COR-L47 (cell line): ENCODE measurements at regions not wholly inside any gene's neighbourhood (a gene's known extent, or its start where the extent isn't known, plus 50 kb on each side); places are given as distances from the start of the nearest gene placed in this dataset.
A peak's percentile ranks its signal among the peaks of the same experiment; 100 is the strongest.

Experiments used
- DNase-seq: peaks from one replicate; lab custom pipeline; 2025; lab: John Stamatoyannopoulos, UW

DNA sequence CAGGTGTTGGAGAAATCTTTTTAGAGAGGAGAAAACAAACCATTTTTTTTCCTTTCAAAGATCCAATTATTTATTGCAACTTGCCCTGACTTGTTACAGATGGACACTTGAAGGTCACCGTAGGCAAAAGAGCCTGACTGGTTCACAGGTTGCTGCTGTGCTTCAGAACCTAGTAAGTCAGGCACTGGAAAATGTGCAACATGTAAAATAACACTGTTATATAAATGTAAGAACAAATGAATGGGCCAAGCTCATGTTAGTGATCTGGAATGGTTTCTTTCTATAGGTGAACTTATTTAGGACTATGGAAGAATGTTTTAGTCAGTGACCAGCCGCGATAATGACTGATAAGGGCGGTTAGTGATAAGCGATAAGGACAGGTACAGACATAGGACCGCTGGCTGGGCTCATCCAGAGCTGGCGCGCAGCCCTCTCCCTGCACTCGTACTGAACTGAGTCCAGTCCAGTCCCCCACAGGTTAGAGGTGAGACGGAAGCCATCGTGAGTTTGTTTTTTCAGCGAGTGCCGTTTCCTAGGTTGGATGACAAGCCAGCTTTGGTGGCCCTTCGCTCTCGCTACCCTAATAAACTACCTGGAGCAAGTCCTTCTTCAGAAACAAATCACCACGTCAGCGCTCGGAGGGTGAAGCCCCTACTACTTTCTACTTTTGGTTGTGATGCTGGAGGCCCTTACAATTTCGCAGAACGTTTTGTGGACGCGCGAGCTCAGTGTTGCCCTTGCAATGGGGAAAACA lies 94.4 kb upstream of the PRDM1 start:
- peak; percentile 51 for DNase-seq

DNA sequence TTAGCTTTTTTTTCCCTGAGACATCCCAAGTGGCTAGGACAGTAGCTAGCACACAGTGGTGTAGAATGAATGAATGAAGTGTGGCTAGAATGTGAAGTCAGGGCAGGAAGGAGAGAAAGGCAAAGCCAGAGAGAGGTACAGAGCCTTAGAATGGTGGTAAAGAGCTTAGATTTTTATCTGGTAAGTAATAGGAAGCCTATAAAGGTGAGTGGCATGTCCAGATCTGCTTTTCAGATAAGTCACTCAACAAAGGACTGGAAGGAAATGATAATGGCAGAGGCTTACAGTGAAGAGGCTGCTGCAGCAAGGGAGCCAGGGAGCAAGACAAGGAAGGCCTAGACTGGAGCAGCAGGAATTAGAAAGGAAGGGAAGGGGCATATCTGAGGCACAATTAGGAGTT lies 96.0 kb upstream of the PRDM1 start:
- no peak for DNase-seq

DNA sequence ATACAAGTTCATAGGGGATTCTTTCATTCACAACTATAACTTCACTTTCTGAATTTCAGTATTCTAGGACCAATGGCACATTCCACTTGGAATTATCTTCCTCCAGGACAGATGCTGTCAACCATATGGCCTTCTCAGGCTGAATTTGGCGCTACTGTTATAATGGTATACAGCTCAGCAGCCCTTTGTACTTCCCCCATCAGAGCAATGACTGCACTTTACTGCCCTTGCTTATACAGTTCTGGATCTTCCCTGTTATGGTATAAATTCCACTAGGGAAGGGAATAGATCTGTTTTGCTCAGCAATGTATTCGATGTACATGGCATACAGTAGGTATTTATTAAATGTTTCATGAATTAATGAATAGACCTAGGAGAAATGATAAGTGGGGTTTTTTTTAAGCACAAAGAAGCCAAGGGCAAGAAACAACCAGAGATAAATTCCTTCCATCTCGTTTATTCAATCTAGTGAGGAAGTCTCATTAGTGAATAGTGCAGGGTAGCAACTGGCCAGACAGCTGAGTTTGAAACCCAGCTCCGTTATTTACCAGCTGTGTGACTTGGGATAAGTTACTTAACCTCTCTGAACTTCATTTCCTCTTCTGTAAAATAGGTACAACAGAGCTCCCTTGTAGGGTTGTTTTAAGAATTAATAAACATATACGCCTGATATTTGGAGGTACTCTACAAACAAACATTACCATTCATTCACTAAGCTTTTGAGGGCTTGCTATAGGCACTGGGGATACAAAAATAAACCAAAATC lies 97.1 kb upstream of the PRDM1 start:
- DNase-seq: no peak

DNA sequence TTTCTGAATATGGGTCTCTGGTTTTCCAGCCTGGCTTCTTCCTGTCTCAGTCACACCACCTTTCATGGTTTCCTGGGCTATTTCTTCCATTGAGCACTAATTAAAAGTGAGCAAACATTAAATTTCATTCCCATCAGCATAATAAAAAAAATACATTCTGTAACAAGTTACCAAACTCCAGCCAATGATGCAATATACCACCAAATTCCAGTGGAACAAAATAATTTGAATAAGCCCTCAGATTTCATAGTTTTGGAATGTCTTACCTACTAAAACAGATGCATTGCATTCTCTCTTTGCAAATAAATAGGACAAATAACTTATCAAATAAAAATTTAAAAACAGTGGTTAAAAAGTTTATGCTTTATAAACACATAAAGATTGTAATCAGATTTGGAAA lies 97.8 kb upstream of the PRDM1 start:
- no peak for DNase-seq

DNA sequence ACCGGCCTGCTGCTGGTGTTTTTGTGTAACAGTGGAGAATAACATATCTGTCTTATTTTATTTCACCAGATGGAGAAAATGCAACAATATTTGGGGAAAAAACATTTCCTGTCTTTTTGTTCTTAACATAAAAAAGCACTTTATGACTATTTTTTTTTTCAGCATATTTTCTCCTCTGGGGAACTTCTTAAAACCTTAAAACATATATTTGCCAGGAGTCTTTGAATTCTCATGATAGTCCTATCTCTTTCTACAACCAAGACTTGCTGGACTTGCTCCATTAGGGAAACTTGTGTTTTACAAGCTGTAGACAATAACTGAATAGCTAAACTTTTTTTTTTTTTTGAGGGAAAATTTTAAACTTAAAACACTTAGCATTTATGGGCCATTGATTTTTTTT lies 98.6 kb upstream of the PRDM1 start:
- no peak for DNase-seq

DNA sequence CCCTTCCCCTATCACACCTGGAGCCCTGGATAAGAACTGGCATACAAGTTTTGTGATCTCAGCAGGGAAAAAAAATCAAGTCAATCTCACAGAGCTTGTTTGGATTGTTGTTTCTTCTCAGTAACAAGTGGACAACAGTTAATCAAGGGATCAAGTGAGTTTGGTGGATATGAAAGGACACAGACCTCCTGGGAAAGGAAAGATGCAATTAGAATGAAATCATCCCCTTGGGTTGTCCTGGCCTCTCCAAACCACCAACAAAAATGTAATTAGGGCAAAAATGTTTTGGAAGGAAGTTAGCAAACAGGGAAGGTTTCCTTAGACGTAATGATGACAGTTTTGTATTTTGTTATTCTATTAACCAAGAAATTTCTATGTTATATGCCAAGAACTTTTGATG lies 99.1 kb upstream of the PRDM1 start:
- DNase-seq: no peak

DNA sequence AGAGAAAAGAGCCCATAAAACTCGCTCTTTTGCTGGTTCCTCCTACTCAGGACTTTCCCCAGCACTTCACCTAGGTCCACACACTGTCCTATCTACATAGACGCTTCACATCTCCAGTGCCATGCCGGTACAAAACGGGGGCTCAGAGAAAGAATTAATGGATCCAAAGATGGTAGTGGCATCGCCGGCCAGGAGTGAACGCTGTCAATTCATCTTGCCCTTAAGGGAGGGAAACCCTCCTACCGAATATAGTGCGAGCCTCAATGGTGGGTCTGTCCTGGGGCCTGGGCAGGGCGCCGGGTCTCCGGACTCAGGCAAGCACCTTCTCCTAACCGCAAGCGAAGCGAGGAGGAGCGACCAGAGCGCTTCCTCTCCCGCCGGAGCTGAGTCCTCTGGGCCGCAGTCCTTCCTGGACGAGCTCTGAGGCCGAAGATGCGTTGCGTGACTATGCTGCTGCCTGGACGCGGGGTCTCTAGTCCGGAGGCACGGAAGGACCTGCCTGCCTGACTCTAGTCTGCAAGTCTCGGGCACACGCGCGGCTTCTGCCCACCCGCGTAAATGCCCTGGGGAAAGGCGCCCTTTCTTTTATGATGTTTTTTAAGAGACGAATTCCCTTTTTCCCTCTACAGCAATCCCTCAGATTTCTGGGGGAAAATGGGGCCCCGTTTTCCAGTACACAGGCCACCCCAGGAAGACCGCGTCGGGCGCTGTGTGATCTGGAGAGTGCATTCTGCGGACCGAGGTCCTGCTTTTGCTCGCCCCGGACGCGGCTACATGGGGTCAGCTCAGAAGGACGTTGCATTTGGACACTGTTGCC lies 100.1 kb upstream of the PRDM1 start:
- no peak for DNase-seq

DNA sequence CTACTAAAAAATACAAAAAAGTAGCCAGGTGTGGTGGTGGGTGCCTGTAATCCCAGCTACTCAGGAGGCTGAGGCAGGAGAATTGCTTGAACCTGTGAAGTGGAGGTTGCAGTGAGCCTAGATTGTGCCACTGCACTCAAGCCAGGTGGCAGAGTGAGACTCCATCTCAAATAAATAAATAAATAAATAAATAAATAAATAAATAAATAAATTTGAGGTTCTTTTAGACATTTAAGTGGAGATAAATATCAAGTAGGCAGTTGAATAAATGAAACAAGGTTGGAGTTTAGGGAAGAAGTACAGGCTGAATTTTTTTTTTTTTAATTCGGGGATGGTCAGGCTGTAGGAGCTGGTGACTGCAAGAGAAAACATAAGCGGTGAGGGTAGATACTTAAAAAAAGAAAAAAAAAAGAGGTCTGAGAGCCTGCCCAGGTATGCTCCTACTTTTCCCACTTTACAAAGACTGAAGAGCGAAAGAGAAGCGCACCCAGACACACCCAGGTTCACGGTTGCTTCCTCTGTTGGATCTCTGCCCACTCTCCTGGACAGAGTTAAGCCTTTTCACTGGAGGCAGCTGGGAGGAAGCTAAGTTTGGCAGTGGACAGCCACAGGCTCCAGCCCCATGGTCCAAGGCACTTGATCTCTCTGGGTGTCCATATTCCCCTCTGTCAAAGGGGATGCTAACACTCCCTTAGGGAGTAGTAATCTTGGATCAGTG lies 100.9 kb upstream of the PRDM1 start:
- peak; percentile 65 for DNase-seq

DNA sequence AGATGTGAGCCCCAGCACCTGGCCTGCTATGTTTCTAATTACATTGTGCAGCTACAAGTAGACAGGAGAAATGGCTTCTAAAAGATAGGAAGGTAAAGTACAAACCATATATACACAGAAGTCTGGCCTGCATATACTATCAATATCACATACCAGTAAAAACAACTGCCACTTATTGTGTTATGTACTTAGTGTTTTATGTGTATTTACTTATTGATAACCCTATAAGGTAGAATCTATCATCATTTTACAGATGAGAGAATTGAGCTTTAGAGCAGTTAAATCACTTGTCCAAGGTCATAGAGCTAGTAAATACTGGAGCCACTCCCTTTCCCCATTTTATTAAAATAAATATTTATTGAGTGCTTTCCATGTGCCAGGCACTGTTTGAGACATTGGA lies 102.4 kb upstream of the PRDM1 start:
- DNase-seq: no peak

DNA sequence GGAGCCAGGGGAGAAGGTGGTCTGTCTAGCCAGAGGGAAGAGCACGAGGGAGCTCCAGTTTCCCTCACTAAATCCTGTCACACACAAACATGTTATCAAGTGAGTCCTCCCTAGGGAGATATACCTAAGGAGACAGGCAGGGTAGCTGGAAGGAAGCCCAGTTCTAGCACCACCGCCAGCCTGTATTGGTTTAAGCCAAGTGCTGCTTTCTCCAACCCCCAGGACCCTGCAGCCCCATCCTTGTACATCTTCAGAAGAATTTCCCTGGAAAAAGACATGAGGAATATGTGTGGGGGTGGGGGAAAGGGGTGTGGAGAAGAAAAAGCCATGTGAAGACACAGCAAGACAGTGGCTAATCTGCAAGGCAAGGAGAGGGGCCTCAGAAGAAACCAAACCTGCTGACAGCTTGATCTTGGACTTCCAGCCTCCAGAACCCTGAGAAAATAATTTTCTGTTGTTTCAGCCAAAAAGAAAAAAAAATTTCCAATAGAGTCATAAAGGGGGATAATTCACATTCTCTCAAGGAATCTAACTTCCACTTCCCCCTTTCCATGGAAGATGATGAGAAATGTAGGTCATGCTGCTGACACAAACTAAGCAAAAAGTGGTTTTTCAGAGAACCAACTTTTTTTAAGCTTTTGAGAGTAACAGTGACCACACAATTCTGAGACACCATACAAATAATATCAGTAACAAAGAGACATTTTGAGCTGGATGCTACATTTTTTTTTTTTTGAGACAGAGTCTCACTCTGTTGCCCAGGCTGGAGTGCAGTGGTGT lies 103.2 kb upstream of the PRDM1 start:
- peak; percentile 44 for DNase-seq

DNA sequence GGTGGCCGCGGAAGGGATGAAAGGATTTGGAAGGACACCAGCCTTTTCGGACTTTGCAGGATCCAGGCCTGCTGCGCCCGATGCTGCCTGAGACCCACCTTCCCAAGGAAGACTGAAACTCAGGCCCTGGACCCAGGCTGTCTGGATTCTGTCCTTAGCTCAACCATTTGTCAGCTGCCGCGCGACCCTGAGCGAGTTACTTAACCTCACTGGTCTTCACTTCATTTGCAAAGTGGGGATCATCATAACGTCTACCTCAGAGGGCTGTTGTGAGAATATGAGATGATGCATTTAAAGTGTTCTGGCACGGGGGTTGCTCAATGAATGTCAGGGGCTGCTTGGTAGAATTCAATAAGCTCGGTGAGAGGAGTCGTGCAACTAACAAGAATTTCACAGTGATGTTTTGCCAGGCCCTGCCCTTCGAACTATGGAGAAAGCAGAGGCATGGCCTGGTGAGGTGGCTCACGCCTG lies 104.2 kb upstream of the PRDM1 start:
- no peak for DNase-seq

DNA sequence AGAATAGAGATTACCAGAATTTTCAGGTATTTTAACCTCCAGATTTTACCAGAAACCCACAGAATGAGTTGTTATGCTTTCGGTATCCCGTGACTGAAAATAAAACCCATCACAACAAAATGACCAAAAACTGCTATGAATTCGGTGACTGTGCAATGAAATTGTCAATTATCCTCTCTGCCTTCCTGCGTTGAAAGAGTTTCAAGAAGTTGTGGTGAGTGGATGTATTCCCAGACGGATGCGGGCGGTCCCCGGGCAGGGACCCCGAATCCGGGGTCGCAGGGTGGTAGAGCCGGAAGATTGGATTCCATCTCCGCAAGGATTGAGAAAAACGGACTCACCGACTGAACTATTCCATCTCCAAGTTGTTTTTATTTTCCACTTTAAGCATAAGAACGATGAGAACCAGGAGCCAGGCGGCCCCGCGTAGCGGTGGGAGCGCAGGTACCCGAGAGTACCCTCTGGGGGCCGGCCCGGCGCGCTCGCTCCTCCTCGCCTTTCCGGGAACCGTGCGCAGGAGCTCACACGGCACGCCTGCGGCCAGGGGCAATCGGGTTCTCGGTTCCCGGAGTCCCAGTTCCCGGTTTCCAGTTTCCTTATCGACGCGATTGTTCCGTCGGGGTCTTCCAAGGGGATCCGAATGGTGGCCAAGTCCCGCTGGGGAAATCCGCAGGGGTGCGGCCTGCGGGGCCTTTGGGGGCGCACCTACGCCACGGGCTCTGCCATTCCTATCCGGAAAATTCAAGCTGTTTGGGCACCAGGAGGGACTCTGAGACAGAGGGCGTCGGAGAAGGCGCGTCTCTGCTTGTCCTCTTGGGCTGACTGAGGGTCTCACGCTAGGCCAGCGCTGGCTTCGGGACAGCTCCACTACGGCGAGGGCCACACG lies 104.9 kb upstream of the PRDM1 start:
- DNase-seq: no peak

DNA sequence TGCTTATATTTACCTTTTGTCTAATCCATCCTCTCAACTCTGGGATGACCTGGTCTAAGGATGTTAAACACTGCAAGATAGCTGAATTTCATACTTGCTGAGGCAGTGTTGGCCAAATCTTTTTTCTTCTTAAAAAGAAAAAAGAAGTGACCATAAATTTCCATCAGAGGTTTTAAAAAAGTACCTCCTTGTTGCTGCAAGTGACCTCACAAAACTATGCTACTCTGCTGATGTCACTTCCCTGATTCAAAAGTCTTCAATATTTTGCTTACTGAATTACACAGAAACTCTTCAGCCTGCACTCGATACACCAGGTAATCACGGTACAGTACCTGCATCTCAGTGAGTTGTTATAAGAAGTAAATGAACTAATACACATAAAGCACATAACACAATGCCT lies 107.2 kb upstream of the PRDM1 start:
- DNase-seq: no peak

DNA sequence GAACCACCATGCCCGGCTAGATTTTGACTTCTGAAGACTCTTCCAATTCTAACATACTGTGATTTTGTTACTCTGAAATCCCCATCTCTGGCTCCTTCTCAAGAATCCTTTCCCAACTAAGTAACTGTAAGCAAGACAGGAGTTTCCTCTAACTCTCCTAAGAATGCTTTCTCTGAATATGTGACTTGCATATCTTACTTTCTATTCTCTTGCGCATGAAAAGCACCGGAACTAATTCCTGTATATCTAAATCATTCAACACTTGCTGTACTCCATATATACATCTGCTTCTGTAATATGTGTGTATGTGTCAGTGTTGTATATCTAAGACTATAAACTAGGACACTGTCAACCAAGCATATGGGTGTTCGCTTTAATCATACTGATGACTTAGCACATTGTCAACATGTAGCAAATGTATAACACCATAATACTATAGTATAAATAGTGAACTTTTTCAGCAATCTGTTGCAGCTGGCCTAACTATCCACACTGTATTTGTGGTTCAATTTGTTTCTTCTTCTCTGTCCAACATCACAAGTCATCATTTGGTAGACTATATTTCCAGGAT lies 108.1 kb upstream of the PRDM1 start:
- no peak for DNase-seq

DNA sequence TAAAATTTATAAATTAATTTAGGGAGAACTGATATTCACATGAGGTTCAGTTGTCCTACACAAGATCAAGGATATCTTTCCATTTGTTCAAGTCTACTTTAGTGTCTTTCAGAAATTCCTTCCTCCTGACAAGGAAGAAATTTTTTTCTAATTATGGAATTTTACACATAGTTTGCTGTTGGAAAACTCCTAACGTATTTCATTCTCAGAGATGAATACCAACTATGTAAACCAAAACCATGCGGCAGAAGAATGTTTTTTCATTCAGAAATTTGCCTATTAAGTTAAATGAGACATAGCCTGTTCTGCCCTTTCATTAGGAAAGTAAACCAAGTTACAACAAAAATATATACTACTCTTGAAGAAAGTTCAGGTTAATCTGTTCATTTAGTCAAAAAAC lies 111.2 kb upstream of the PRDM1 start:
- DNase-seq: no peak

DNA sequence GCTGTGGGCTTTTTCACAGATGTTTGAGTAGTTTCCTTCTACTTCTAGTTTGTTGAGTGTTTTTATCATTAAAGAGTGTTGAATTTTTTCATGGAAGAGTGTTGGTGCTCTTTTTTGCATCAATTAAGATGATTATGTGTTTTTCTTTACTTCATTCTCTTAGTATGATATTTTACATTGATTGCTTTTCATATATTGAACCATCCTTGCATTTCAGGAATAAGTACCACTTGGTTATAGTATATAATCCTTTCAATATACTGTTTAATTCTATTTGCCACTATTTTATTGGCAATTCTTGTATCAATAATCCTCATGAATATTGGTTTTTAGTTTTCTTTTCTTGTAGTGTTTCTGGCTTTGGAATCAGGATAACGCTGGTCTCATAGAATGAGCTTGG lies 113.7 kb upstream of the PRDM1 start:
- DNase-seq: no peak

DNA sequence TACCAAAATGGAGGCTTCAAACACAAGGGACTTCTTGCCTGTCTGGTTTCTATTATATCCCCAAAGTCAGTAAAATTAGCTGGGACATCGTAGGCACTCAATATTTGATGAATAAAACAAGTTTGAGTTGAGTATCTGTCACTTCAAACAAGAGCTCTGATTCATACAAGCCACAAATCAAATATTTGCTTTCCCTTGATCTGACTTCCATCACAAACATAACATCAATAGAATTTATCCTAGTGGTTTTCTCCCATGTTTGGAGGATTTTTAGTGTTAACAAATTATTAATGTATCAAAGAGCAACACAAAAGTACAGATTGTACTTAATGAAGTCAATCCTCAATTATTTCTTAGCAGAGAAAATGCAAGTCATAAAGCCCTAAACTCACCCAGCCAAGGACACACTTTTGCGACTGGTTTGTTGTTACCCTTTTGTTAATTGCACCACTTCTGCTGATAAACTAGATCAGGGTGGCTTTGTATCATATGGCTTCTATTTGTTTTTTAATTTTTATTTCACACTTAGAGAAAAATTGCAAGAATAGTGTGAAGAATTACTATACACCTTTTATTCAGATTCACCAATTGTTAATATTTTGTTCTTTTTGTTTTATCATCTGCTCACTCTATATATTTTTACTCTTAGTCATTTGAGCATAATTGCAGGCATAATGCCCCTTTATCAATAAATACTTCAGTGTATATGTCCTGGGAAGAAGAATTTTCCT lies 117.4 kb upstream of the PRDM1 start:
- no peak for DNase-seq

DNA sequence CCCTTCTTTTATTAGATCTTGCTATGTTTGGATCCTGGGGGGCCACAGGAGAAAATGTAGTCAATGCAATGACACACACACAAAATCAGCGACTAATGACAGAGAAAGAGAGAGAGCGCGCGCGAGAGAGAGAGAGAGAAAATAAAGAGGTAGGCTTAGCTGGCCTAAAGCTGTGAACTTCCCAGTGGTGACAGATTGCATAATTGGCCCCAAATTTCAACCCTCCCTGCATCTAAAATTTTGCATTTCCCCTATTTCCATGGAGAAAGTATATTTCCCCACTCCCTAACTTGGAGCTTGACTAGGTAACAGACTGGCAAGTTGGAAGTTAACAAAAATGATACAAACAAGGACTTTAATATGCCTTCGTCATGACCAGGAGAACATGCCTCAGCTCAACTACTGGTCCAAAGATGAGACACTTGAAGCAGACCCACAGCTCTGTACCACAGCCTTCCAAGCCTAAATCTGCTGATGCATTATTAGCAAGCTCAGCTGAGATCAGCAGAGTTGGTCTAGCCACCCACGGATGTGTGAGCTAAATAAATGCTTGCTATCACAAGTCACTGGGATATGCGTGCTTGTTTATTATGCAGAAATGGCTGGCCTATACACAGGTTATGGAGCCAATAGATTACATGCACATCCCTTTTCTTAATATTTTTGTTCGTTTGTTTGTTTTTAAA lies 118.1 kb upstream of the PRDM1 start:
- no peak for DNase-seq

DNA sequence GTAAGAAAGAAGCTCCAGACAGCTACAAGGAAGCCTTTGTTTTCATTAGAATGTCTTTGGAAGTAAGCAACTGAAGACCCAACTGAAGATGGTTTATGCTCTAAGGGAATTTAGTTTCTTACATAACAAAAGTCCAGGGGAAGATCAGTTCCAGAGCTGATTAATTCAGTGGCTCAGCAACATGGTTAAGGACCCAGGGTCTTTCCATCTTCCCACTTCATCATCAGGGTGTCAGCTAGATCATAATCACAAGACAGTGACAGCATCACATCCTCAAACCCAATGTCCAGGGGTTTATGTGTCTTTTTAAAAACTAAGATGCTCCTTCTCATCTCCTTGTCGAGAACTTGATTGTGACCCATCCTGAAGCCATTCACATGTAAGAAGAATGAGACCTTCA lies 119.7 kb upstream of the PRDM1 start:
- no peak for DNase-seq
